Loucy (cell line): ENCODE measurements at regions not wholly inside any gene's neighbourhood (a gene's known extent, or its start where the extent isn't known, plus 50 kb on each side); places are given as distances from the start of the nearest gene placed in this dataset.

Experiments
- H2AFZ ChIP-seq: fragments of 200-600 bp; sonication (generic); 2 replicates; pipeline ENCODE4 v1.6.0; 2016; ENCODE audit warnings: antibody characterized with exemption, mild to moderate bottlenecking, low read length, moderate library complexity
- H3F3A ChIP-seq: fragments of 200-600 bp; 2 replicates; pipeline ENCODE4 v1.6.0; 2016; ENCODE audit warnings: antibody characterized with exemption, low read depth, mild to moderate bottlenecking
- H3K27me3 ChIP-seq: fragments of 200-600 bp; sonication (generic); 2 replicates; pipeline ENCODE4 v1.6.1; 2014; ENCODE audit warnings: low read length, mild to moderate bottlenecking; ENCODE audit not compliant: insufficient read depth, poor library complexity, severe bottlenecking
- H3K36me3 ChIP-seq: fragments of 200-600 bp; sonication (generic); 2 replicates; pipeline ENCODE4 v1.6.1; 2016; ENCODE audit warnings: low read length; ENCODE audit not compliant: insufficient read depth
- H3K4me1 ChIP-seq: fragments of 200-600 bp; sonication (generic); 2 replicates; pipeline ENCODE4 v1.5.1; 2014; ENCODE audit warnings: low read length, mild to moderate bottlenecking; ENCODE audit not compliant: insufficient read depth, poor library complexity, severe bottlenecking
- H3K4me2 ChIP-seq: fragments of 200-600 bp; sonication (generic); 2 replicates; pipeline ENCODE4 v1.6.0; 2014; ENCODE audit warnings: antibody characterized with exemption, low read length, low read depth, mild to moderate bottlenecking; ENCODE audit not compliant: poor library complexity, severe bottlenecking
- H3K4me3 ChIP-seq: fragments of 200-600 bp; sonication (generic); 2 replicates; pipeline ENCODE4 v1.5.1; 2014; ENCODE audit warnings: low read length, mild to moderate bottlenecking, mixed read lengths; ENCODE audit not compliant: poor library complexity, severe bottlenecking
- H3K79me2 ChIP-seq: fragments of 200-600 bp; sonication (generic); 2 replicates; pipeline ENCODE4 v1.6.1; 2014; ENCODE audit warnings: low read length; ENCODE audit not compliant: insufficient read depth
- H3K9ac ChIP-seq: fragments of 200-600 bp; sonication (generic); 2 replicates; pipeline ENCODE4 v1.6.0; 2014; ENCODE audit warnings: mild to moderate bottlenecking, low read depth, low read length, moderate library complexity; ENCODE audit not compliant: poor library complexity, severe bottlenecking
- H3K9me2 ChIP-seq: fragments of 200-600 bp; sonication (generic); replicated peaks from 2 replicates; pipeline ENCODE4 v1.6.1; 2016; ENCODE audit warnings: low read depth, low read length, mixed read lengths
- H3K9me3 ChIP-seq: fragments of 200-600 bp; sonication (generic); 2 replicates; pipeline ENCODE4 v1.6.1; 2014; ENCODE audit warnings: mild to moderate bottlenecking, antibody characterized with exemption, low read length, low read depth; ENCODE audit not compliant: insufficient read depth
- H4K20me1 ChIP-seq: fragments of 200-600 bp; sonication (generic); 2 replicates; pipeline ENCODE4 v1.6.0; 2014; ENCODE audit warnings: antibody characterized with exemption, low read length, mild to moderate bottlenecking; ENCODE audit not compliant: insufficient read depth, poor library complexity, severe bottlenecking
- EZH2phosphoT487 ChIP-seq: fragments of 200-600 bp; IDR thresholded peaks from 2 replicates; pipeline ENCODE4 v1.6.1; 2018; ENCODE audit warnings: antibody characterized with exemption, mild to moderate bottlenecking, moderate library complexity, borderline replicate concordance
- TF ChIP-seq, protein P1 (sequence below): fragments of 200-600 bp; sonication (generic); conservative IDR thresholded peaks from 2 replicates; pipeline ENCODE4 v1.5.1; 2014; ENCODE audit warnings: mild to moderate bottlenecking, antibody characterized with exemption, low read length

DNA sequence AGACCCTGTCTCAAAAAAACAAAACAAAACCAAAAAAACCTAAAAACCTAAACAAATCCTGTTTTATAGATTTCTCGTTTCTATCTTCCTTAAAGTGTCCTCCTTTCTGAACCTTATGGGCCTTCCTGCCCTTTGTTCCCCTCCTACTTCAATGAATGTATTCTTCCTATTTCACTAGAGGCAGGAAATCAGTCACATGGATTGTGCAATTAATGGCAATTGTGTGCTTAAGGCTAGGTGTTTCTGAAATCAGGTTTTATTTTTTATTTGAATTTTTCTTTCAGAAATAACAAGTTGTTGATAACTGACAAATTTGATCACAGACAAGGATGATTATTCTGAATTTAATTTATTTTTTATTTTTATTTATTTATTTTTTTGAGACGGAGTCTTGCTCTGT is 220.6 kb upstream of the SEMA6A start:
- no peaks in the 10 kb centered on the region for H3F3A ChIP-seq
- no peak overlapping the region for H3K9ac ChIP-seq
- no peak overlapping the region for H2AFZ ChIP-seq
- H3K9me2 ChIP-seq = no peaks in the 10 kb centered on the region
- H3K4me1 ChIP-seq = no peaks in the 10 kb centered on the region
- TF ChIP-seq, protein P1, sequence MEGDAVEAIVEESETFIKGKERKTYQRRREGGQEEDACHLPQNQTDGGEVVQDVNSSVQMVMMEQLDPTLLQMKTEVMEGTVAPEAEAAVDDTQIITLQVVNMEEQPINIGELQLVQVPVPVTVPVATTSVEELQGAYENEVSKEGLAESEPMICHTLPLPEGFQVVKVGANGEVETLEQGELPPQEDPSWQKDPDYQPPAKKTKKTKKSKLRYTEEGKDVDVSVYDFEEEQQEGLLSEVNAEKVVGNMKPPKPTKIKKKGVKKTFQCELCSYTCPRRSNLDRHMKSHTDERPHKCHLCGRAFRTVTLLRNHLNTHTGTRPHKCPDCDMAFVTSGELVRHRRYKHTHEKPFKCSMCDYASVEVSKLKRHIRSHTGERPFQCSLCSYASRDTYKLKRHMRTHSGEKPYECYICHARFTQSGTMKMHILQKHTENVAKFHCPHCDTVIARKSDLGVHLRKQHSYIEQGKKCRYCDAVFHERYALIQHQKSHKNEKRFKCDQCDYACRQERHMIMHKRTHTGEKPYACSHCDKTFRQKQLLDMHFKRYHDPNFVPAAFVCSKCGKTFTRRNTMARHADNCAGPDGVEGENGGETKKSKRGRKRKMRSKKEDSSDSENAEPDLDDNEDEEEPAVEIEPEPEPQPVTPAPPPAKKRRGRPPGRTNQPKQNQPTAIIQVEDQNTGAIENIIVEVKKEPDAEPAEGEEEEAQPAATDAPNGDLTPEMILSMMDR = no peak
- TF ChIP-seq EZH2phosphoT487 = no peak
- H3K36me3 ChIP-seq = no peaks in the 10 kb centered on the region
- no peaks in the 10 kb centered on the region for H4K20me1 ChIP-seq
- H3K4me2 ChIP-seq = no peak overlapping the region
- H3K4me3 ChIP-seq = no peak overlapping the region
- H3K9me3 ChIP-seq = no peaks in the 10 kb centered on the region
- H3K27me3 ChIP-seq = no peaks in the 10 kb centered on the region
- H3K79me2 ChIP-seq = no peaks in the 10 kb centered on the region

DNA sequence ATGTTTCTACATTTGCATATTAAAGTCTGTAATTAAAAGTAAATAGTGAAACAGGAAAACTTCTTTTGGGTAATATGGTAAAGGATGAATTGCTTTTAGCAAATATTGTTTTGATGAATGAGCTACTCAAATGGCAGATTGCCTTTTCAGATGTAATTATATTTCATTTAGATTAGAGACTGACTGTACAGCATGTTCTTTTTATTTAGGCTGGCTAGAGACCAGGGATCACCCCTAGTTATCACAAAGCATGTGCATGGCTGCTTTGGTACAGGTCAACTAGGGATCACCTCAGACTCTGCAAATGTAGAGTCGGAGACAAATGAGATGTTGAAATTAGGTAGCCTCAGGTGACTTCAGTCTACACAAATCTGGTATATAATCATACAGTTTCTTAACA is 214.9 kb upstream of the SEMA6A start:
- no peaks in the 10 kb centered on the region for H3K36me3 ChIP-seq
- H3K4me3 ChIP-seq = no peak overlapping the region
- no peak overlapping the region for H3K4me2 ChIP-seq
- H4K20me1 ChIP-seq = no peaks in the 10 kb centered on the region
- H3K79me2 ChIP-seq = no peaks in the 10 kb centered on the region
- TF ChIP-seq, protein P1 = no peak
- no peak for TF ChIP-seq EZH2phosphoT487
- H3K9ac ChIP-seq = no peak overlapping the region
- H3K9me2 ChIP-seq = no peaks in the 10 kb centered on the region
- H3F3A ChIP-seq = no peaks in the 10 kb centered on the region
- no peaks in the 10 kb centered on the region for H3K4me1 ChIP-seq
- no peaks in the 10 kb centered on the region for H3K9me3 ChIP-seq
- H2AFZ ChIP-seq = no peak overlapping the region
- no peaks in the 10 kb centered on the region for H3K27me3 ChIP-seq

DNA sequence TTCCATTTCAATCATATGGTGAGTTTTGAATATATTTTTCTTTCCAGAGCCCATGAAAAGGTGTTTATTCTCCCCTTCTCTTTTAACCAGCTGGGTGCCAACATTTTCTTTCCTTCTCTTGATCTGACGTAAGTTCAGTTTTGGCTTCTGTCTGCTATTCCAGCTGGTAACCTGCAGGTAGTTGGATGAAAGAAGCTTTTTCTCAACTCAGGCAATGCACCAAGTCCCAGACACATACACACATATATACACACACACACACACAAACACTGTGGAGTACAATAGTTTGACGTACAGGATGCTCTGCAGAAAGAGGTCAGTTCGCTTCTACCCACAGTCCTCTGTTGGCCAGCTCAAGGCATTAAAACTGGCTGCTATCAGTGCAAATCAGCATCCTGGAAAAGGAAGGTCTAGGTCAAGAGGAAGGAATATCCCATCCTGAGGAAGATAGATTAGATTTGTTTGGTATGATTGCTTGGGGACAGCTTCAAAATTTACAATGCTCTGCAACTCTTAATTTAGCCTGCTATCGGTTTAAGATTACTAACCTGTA is 214.3 kb upstream of the SEMA6A start:
- H3K4me3 ChIP-seq = no peak overlapping the region

More for the DNA sequence above, 214.3 kb upstream of the SEMA6A start:
- Histone ChIP-seq H3K27me3 (no peaks in the 10 kb centered on the region), H3K9me2 (no peaks in the 10 kb centered on the region), H3K36me3 (no peaks in the 10 kb centered on the region), H3K79me2 (no peaks in the 10 kb centered on the region), H3K4me1 (no peaks in the 10 kb centered on the region), H3F3A (no peaks in the 10 kb centered on the region), H3K9ac (no peak overlapping the region), H4K20me1 (no peaks in the 10 kb centered on the region), H3K9me3 (no peaks in the 10 kb centered on the region), H3K4me2 (no peak overlapping the region), H2AFZ (no peak overlapping the region)
- TF ChIP-seq EZH2phosphoT487 = no peak
- TF ChIP-seq, protein P1 = no peak
